HL-60 (cell line): ENCODE measurements at regions not wholly inside any gene's neighbourhood (a gene's known extent, or its start where the extent isn't known, plus 50 kb on each side); places are given as distances from the start of the nearest gene placed in this dataset.
"Not testable (repeated sequence)": the region's sequence is repeated elsewhere in the genome, so short reads cannot be mapped to it uniquely, and the experiment has no call there.

Experiments used
- DNase-seq, 2 experiments: peaks; one replicate each; pipeline ENCODE4 v3.0.0-alpha.2; 2010 to 2020; ENCODE audit warnings: low read depth in 1 of 2, low spot score in 1 of 2
- H3K27ac ChIP-seq: fragments of 250-450 bp; sonication (Bioruptor Pico); replicated peaks from 2 replicates; pipeline ENCODE4 v1.5.1; 2020; ENCODE audit warnings: mild to moderate bottlenecking, moderate library complexity
- H3K27me3 ChIP-seq: fragments of 250-450 bp; sonication (Bioruptor Pico); 2 replicates; pipeline ENCODE4 v1.5.1; 2021; ENCODE audit warnings: mild to moderate bottlenecking, moderate library complexity; ENCODE audit not compliant: insufficient read depth, poor library complexity, severe bottlenecking
- H3K4me3 ChIP-seq: replicated peaks from 2 replicates; pipeline ENCODE4 v1.5.1; 2011; ENCODE audit warnings: mild to moderate bottlenecking, control low read depth, low read length; ENCODE audit not compliant: insufficient read depth
- CTCF ChIP-seq: IDR thresholded peaks from one replicate; pipeline ENCODE4 v1.5.1; 2011; ENCODE audit warnings: low read length, control low read depth, inconsistent platforms; ENCODE audit not compliant: insufficient read depth
- GABPA ChIP-seq: IDR thresholded peaks from 2 replicates; pipeline ENCODE4 v1.6.1; 2012; ENCODE audit warnings: low read depth
- POLR2AphosphoS5 ChIP-seq: IDR thresholded peaks from 2 replicates; pipeline ENCODE4 v1.6.1; 2012; ENCODE audit warnings: low read depth
- REST ChIP-seq: IDR thresholded peaks from 2 replicates; pipeline ENCODE4 v1.6.1; 2012; ENCODE audit warnings: low read depth; ENCODE audit not compliant: insufficient replicate concordance
- SPI1 ChIP-seq: IDR thresholded peaks from 2 replicates; pipeline ENCODE4 v1.6.1; 2012; ENCODE audit warnings: low read depth, mild to moderate bottlenecking, borderline replicate concordance

- DNase-seq, result no peak
- Histone ChIP-seq H3K27me3 (peaks cover 10% of the 10 kb centered on the region), H3K4me3 (no peak overlapping the region), H3K27ac (no peak overlapping the region)
- TF ChIP-seq REST, result no peak
- no peak for TF ChIP-seq SPI1
These were observed 64.3 kb upstream of the CEACAM21 start for GRCh38 chr19:41511628-41512027.

GRCh38 chr19:41515015-41515652, 60.8 kb upstream of the CEACAM21 start:
- TF ChIP-seq CTCF (no peak), POLR2AphosphoS5 (no peak), SPI1 (no peak), REST (no peak), GABPA (no peak)
- peaks cover 14% of the 10 kb centered on the region for H3K27me3 ChIP-seq
- H3K4me3 ChIP-seq, result no peak overlapping the region
- H3K27ac ChIP-seq, result no peak overlapping the region
- no peak for DNase-seq

- peak overlapping the region; percentile 14; the same call in 1 of the 2 replicates for H3K4me3 ChIP-seq
- not testable (repeated sequence) for H3K27ac ChIP-seq
- DNase-seq, result peak; percentile 34 to 65
- peaks cover 16% of the 10 kb centered on the region for H3K27me3 ChIP-seq
These were observed 59.4 kb upstream of the CEACAM21 start for GRCh38 chr19:41516292-41517171.

- peaks cover 18% of the 10 kb centered on the region for H3K27me3 ChIP-seq
- DNase-seq, result no peak
- H3K27ac ChIP-seq, result no peak overlapping the region
- no peak overlapping the region for H3K4me3 ChIP-seq
- no peak for TF ChIP-seq REST
- TF ChIP-seq POLR2AphosphoS5, result no peak
- TF ChIP-seq GABPA, result no peak
- no peak for TF ChIP-seq CTCF
- no peak for TF ChIP-seq SPI1
These were observed 57.8 kb upstream of the CEACAM21 start for GRCh38 chr19:41518141-41518540.
